Naive B cell (primary cell): ENCODE measurements at regions not wholly inside any gene's neighbourhood (a gene's known extent, or its start where the extent isn't known, plus 50 kb on each side); places are given as distances from the start of the nearest gene placed in this dataset.

ENCODE experiments used
- ATAC-seq, 2 donors: fragments of 150-1000 bp; cut with Tn5 transposase; 2 replicates each; pipeline ENCODE4 v1.10.0; 2021; ENCODE audit warnings: low read depth in 2 of 2, mild to moderate bottlenecking in 2 of 2, moderate library complexity in 2 of 2
- DNase-seq: peaks from one replicate; pipeline ENCODE4 v3.0.0; 2022
- H3K27ac Mint-ChIP-seq, 6 donors: one replicate each; pipeline ENCODE4 v1.8.0; 2020 to 2022; ENCODE audit warnings: mild to moderate bottlenecking in 6 of 6, mixed read lengths in 6 of 6, moderate library complexity in 5 of 6, inconsistent platforms in 2 of 6
- H3K27me3 Mint-ChIP-seq, 3 donors: one replicate each; pipeline ENCODE4 v1.8.0; 2021 to 2022; ENCODE audit warnings: mixed read lengths in 3 of 3, mild to moderate bottlenecking in 1 of 3
- H3K36me3 Mint-ChIP-seq, 2 donors: one replicate each; pipeline ENCODE4 v1.8.0; 2020 to 2022; ENCODE audit warnings: mixed read lengths in 2 of 2, inconsistent platforms in 1 of 2, mild to moderate bottlenecking in 1 of 2
- H3K4me1 Mint-ChIP-seq, 3 donors: one replicate each; pipeline ENCODE4 v1.8.0; 2020 to 2022; ENCODE audit warnings: mixed read lengths in 3 of 3, inconsistent platforms in 1 of 3, mild to moderate bottlenecking in 1 of 3, moderate library complexity in 1 of 3
- H3K4me3 Mint-ChIP-seq, 8 donors: one replicate each; pipeline ENCODE4 v1.8.0; 2020 to 2022; ENCODE audit warnings: mild to moderate bottlenecking in 8 of 8, mixed read lengths in 8 of 8, moderate library complexity in 8 of 8, inconsistent platforms in 2 of 8
- H3K9me3 Mint-ChIP-seq, 7 donors: one replicate each; pipeline ENCODE4 v1.8.0; 2020 to 2022; ENCODE audit warnings: mixed read lengths in 7 of 7, mild to moderate bottlenecking in 5 of 7, inconsistent platforms in 2 of 7, moderate library complexity in 1 of 7

DNA sequence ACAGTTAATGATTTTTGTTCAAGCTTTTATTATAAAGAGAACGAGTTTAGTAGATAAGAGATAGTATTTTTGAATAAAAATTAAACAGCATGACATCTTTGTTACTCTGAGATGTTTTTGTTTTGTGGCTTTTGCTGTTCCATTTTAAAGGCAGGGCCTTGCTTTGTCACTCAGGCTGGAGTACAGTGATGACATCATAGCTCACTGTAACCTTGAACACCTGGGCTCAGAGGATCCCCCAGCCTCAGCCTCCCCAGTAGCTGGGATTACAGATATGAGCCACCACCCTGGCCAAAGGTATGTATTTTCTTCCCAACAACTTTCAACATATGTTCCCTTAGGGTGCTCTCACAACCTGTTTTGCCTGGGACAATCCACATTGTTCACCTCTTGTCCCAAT, 730.9 kb upstream of the RGMB start:
- H3K4me3 Mint-ChIP-seq, result no peak overlapping the region
- H3K27ac Mint-ChIP-seq, result no peak overlapping the region
- H3K36me3 Mint-ChIP-seq, result no peaks in the 10 kb centered on the region
- no peaks in the 10 kb centered on the region for H3K4me1 Mint-ChIP-seq
- H3K9me3 Mint-ChIP-seq, result peaks cover 0 to 6% (median 0%) of the 10 kb centered on the region in 7 donors
- no peak for DNase-seq
- no peak for ATAC-seq
- H3K27me3 Mint-ChIP-seq, result peaks cover 0 to 4% (median 0%) of the 10 kb centered on the region in 3 donors

DNA sequence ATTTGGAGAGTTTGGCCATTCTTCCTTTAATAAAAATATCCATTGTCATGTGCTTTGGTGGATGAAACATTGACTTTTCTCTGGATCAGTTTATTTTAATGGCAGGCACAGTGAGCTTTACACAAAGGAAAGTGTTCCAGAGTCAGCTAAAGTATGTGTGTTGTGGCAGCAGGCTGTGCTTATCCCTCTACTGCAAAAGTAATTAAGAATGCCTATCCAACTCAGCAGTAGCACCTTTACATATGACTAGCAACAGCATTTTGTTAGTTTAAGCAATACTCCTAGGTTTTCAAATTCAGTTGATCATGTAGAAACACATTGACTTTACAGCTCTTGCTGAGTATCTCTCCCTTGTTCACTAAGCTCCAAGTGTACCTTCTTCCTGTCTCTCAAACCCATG, 730.5 kb upstream of the RGMB start:
- H3K4me3 Mint-ChIP-seq, result no peak overlapping the region
- H3K4me1 Mint-ChIP-seq, result no peaks in the 10 kb centered on the region
- no peak for ATAC-seq
- no peak for DNase-seq
- H3K27ac Mint-ChIP-seq, result no peak overlapping the region
- H3K9me3 Mint-ChIP-seq, result peaks cover 0 to 6% (median 0%) of the 10 kb centered on the region in 7 donors
- no peaks in the 10 kb centered on the region for H3K36me3 Mint-ChIP-seq
- H3K27me3 Mint-ChIP-seq, result peaks cover 0 to 4% (median 0%) of the 10 kb centered on the region in 3 donors

DNA sequence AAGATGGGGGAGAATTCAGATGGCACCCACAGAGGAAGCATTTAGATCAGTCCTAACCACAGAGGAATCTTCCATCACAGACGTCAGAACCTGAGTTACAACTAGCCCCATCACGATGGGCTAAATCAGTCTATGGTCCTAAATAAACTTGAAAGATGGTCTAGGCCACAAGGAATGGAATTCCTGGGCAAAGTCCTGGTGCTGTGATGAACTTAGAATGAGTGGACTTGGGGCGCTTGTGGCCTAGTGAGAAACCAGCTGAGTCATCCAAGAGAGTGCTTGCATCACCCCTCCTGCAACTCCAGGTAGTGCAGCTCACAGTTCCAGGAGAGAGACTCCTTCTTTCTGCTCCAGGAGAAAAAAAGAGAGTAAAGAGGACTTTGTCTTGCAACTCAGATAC, 722.9 kb upstream of the RGMB start:
- ATAC-seq, result no peak
- H3K27ac Mint-ChIP-seq, result no peak overlapping the region
- H3K4me3 Mint-ChIP-seq, result no peak overlapping the region
- no peaks in the 10 kb centered on the region for H3K36me3 Mint-ChIP-seq
- no peaks in the 10 kb centered on the region for H3K4me1 Mint-ChIP-seq
- H3K9me3 Mint-ChIP-seq, result peaks cover 0 to 5% (median 0%) of the 10 kb centered on the region in 7 donors
- peaks cover 0 to 4% (median 0%) of the 10 kb centered on the region in 3 donors for H3K27me3 Mint-ChIP-seq
- no peak for DNase-seq

DNA sequence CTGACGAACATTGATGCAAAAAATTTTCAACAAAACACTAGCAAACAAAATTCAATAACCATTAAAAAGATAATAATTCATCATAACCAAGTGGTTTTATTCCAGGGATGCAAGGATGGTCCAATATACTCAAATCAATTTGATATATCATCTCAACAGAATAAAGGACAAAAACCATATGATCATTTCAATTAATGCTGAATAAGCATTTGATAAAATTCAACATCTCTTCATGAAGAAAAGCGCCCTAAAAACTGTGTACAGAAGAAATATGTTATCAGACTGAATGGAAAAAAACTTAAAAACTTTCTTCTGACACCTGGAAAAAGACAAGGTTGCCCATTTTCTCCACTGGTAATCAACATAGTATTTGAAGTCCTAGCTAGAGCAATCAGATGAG, 720.3 kb upstream of the RGMB start:
- H3K4me1 Mint-ChIP-seq, result no peaks in the 10 kb centered on the region
- no peaks in the 10 kb centered on the region for H3K27me3 Mint-ChIP-seq
- ATAC-seq, result no peak
- no peak overlapping the region for H3K4me3 Mint-ChIP-seq
- H3K36me3 Mint-ChIP-seq, result no peaks in the 10 kb centered on the region
- DNase-seq, result no peak
- peaks cover 0 to 5% (median 0%) of the 10 kb centered on the region in 7 donors for H3K9me3 Mint-ChIP-seq
- H3K27ac Mint-ChIP-seq, result no peak overlapping the region

DNA sequence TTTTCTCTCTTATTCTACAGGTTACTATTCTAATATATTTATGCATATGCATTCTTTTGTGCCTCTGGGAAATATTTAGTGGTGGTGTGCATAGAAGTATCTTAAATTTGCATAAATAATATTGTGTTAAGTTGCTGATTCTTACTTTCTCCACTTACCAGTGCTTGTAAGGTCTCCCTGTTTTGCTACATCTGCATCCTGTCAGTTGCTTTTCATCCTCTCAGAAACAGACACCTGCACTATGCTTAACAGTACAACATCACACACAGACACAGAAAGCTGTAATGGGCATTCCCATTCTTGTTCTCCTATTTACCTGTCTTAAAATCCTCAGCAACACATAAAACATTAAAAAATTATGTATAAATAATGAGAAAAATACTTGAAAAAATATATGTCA, 713.3 kb upstream of the RGMB start:
- Mint-ChIP-seq H3K9me3 (peaks cover 0 to 1% (median 0%) of the 10 kb centered on the region in 7 donors), H3K36me3 (no peaks in the 10 kb centered on the region), H3K4me3 (no peak overlapping the region), H3K27me3 (no peaks in the 10 kb centered on the region), H3K4me1 (no peaks in the 10 kb centered on the region), H3K27ac (no peak overlapping the region)
- DNase-seq (no peak), ATAC-seq (no peak)

DNA sequence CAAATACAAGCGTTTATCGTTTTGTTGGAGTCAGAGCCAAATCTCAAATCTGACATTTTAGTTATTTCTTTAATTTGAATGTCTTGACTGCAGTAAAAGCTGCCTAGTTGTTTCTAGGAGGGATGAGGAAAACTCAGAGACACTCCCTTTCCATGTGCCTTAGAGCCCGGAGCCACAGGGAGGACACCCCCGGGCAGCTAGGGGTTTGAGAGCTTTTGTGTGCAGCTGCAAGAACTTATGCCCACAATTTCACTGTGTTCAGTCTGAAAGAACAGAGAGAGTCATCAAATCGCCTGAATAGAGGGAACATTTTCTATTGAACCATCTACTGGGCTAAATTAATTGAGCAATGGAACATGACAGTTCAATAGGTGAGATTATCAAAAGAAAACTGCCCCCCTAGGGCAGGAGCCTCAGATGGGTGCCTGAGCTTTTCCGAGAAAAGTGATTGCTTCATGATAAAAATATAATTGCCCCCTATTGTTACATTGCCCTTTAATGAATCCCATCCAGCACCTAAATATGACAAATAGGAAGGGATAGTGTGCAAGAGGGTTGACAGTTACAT, 709.3 kb upstream of the RGMB start:
- no peak for DNase-seq
- Mint-ChIP-seq H3K9me3 (peaks cover 0 to 1% (median 0%) of the 10 kb centered on the region in 7 donors), H3K4me1 (no peaks in the 10 kb centered on the region), H3K27ac (no peak overlapping the region), H3K4me3 (no peak overlapping the region), H3K36me3 (no peaks in the 10 kb centered on the region), H3K27me3 (no peaks in the 10 kb centered on the region)
- ATAC-seq, result no peak

DNA sequence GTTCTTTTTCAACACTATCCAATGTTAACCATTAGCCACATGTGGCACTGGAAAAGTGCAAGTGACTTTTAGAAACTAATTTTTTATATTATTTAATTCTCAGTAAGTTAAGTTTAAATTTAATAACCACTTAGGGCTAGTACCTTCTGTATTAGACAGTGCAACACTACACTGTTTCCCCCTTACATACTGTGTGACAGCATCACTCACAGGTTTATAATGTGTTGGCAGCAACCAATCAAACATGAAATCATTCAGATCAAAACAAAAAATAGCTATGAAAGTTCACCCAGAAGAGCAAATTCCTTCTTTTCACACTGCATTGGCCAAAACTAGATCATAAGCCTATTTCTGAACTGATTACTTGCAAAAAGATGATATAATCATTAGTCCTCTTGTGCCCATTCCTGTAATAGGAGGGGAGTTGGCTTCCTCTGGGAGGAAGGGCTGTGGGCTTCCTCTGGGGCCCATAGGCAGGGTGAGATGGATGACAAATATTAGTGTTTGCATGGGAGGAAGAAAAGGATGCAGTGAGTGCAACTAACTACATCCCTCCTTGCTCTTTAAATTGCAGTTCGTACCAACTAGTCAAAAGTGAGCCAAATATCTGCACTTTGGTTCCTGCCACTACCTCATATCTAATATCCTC, 708.1 kb upstream of the RGMB start:
- DNase-seq (no peak), ATAC-seq (no peak)
- peaks cover 0 to 1% (median 0%) of the 10 kb centered on the region in 7 donors for H3K9me3 Mint-ChIP-seq
- no peaks in the 10 kb centered on the region for H3K36me3 Mint-ChIP-seq
- no peak overlapping the region for H3K27ac Mint-ChIP-seq
- H3K27me3 Mint-ChIP-seq, result no peaks in the 10 kb centered on the region
- H3K4me1 Mint-ChIP-seq, result no peaks in the 10 kb centered on the region
- H3K4me3 Mint-ChIP-seq, result no peak overlapping the region

DNA sequence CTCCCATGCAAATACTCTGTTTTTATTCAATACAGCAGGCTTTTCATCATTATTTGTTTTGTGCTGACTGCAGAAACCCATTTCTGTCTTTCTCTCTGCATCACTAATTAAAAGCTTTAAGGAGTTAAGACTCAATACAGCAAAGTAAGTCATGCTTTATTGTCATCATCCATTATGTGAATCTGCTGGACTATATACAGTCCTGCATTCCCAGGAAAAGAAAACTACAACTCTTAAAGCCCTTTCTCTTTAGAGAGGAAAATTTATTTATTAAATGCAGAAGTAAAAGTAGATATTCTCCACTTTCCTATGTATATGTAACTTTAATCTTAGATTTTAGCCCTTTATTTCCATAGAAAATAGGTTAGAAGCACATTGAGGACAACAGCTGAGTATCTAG, 706.6 kb upstream of the RGMB start:
- no peak for ATAC-seq
- Mint-ChIP-seq H3K27me3 (peaks cover 0 to 4% (median 0%) of the 10 kb centered on the region in 3 donors), H3K36me3 (no peaks in the 10 kb centered on the region), H3K4me3 (no peak overlapping the region), H3K9me3 (no peaks in the 10 kb centered on the region), H3K27ac (no peak overlapping the region), H3K4me1 (no peaks in the 10 kb centered on the region)
- no peak for DNase-seq

DNA sequence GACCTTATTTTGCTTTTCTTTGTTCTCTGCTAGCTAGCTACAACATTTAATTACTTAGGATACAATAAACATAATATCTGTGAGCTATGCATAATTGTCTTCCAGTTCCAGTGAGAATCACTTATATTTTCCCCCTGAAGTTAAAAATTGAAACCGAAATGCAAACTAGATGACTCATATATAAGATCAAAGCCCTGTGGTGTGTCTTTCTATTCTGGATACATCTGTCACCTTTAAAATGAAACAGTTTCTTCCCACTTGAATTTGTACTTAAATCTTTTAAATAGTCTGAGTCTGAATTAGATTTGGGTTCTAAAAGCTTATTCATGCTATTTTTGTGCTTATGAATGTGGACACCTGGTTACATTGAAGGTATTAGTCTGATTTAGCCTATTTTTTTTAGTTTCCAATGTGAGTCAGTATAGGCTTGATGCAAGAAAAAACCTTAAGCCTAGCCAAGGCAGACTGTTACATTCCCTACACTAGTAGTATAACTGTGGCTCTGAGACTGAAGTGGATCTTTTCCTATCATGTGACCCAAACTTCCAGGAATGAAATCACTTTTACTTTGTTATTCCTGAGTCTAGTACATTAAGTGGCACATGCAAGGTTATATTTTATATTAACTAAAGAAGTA, 703.5 kb upstream of the RGMB start:
- Mint-ChIP-seq H3K4me3 (no peak overlapping the region), H3K27ac (peak overlapping the region in 1 of 6 donors; percentile 2), H3K4me1 (no peaks in the 10 kb centered on the region), H3K36me3 (no peaks in the 10 kb centered on the region), H3K27me3 (peaks cover 0 to 4% (median 0%) of the 10 kb centered on the region in 3 donors), H3K9me3 (no peaks in the 10 kb centered on the region)
- no peak for ATAC-seq
- DNase-seq, result no peak

DNA sequence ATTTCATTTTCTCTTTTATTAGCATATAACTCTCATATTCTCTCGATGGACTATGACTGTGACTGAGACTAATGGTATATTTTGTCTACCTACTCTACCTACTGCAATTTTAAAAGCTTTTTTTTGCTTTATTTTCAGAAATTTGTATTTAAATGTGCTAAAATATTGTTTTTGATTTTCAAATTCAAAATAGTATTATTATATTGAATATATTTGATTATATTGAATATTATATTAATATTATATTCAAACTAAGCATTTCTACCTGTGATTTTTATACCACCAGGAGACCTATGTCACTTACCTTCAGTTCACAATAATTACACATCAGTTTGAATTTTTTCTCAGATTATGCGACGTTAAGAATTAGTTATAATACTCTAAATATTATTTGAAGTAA, 700.5 kb upstream of the RGMB start:
- H3K27me3 Mint-ChIP-seq, result peaks cover 0 to 8% (median 0%) of the 10 kb centered on the region in 3 donors
- H3K36me3 Mint-ChIP-seq, result no peaks in the 10 kb centered on the region
- H3K4me1 Mint-ChIP-seq, result no peaks in the 10 kb centered on the region
- no peaks in the 10 kb centered on the region for H3K9me3 Mint-ChIP-seq
- ATAC-seq, result no peak
- no peak overlapping the region for H3K4me3 Mint-ChIP-seq
- no peak for DNase-seq
- no peak overlapping the region for H3K27ac Mint-ChIP-seq

DNA sequence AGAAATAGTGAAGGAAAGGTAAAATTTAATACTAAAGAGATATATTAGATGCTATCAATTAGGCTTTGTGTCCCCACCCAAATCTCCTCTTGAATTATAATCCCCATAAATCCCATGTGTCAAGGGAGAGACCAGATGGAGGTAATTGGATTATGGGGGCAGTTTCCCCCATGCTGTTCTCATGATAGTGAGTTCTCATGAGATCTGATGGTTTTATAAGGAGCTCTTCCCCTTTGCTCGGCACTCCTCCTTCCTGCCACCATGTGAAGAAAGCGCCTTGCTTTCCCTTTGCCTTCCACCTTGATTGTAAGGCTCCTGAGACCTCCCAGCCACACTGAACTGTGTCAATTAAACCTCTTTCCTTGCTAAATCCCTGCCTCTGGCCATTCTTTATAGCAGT, 697.0 kb upstream of the RGMB start:
- Mint-ChIP-seq H3K4me1 (no peaks in the 10 kb centered on the region), H3K36me3 (no peaks in the 10 kb centered on the region), H3K4me3 (no peak overlapping the region), H3K27ac (no peak overlapping the region), H3K9me3 (peaks cover 0 to 5% (median 0%) of the 10 kb centered on the region in 7 donors), H3K27me3 (peaks cover 0 to 4% (median 0%) of the 10 kb centered on the region in 3 donors)
- DNase-seq (no peak), ATAC-seq (no peak)

DNA sequence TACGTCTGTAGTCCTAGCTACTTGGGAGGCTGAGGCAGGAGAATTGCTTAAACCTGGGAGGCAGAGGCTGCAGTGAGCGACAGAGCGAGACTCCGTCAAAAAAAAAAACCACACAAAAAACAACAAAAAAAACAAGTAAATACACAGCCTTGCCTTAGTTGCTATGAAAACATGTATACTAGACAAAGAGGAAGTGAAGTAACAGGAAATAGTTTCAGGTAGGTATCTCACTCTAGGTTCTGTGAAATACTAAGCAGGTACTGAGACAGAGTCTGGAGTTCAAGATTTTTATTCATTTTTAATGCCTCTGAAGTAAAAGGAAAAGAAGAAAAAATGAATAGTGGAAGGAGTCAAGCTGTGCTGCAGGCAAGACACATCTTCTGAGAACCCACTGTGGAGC, 687.9 kb upstream of the RGMB start:
- ATAC-seq (no peak), DNase-seq (no peak)
- H3K9me3 Mint-ChIP-seq, result peaks cover 0 to 4% (median 3%) of the 10 kb centered on the region in 7 donors
- no peaks in the 10 kb centered on the region for H3K27me3 Mint-ChIP-seq
- H3K4me1 Mint-ChIP-seq, result no peaks in the 10 kb centered on the region
- no peaks in the 10 kb centered on the region for H3K36me3 Mint-ChIP-seq
- no peak overlapping the region for H3K4me3 Mint-ChIP-seq
- H3K27ac Mint-ChIP-seq, result no peak overlapping the region

DNA sequence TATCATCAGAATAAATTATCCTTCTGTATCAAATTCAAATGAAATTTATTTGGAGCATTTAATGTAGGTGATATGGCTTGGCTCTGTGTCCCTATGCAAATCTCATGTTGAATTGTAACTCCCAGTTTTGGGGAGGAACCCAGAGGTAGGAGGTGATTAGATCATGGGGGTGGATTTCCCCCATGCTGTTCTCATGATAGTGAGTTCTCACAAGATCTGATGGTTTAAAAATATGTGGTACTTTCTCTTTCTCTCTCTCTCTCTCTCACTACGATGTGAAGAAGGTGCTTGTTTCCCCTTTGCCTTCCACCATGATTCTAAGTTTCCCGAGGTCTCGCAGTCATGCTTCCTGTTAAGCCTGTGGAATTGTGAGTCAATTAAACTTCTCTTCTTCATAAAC, 678.4 kb upstream of the RGMB start:
- peaks cover 0 to 2% (median 0%) of the 10 kb centered on the region in 7 donors for H3K9me3 Mint-ChIP-seq
- H3K27me3 Mint-ChIP-seq, result no peaks in the 10 kb centered on the region
- no peak overlapping the region for H3K27ac Mint-ChIP-seq
- DNase-seq (no peak), ATAC-seq (no peak)
- H3K4me1 Mint-ChIP-seq, result no peaks in the 10 kb centered on the region
- no peak overlapping the region for H3K4me3 Mint-ChIP-seq
- H3K36me3 Mint-ChIP-seq, result no peaks in the 10 kb centered on the region

DNA sequence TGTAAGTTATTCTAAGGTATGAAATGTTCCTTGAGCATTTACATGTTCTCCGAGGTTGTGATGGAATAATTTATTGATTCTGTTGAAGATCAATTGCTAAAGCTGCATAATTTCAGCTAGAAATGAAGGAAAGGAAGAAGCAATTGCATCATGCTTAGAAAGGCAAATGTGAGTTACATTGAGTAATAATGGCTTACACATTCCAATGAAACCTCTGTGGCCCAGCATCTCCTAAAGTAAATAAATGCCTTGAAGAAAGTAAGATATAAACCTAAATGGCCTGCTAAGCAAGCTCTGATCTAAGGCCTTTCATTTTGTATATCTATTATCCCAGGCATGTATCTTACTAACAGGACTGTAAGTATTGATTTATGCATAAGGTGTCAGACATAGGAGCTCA, 677.3 kb upstream of the RGMB start:
- Mint-ChIP-seq H3K36me3 (no peaks in the 10 kb centered on the region), H3K4me1 (no peaks in the 10 kb centered on the region), H3K4me3 (no peak overlapping the region), H3K9me3 (peaks cover 0 to 2% (median 0%) of the 10 kb centered on the region in 7 donors), H3K27ac (no peak overlapping the region), H3K27me3 (no peaks in the 10 kb centered on the region)
- no peak for ATAC-seq
- DNase-seq, result no peak
